Fibroblast of pulmonary artery (primary cell): ENCODE measurements at regions not wholly inside any gene's neighbourhood (a gene's known extent, or its start where the extent isn't known, plus 50 kb on each side); places are given as distances from the start of the nearest gene placed in this dataset.

Source experiments
- DNase-seq: peaks from one replicate; pipeline ENCODE4 v3.0.0-alpha.2; 2010; ENCODE audit warnings: low read depth
- H3K4me3 ChIP-seq: replicated peaks from 2 replicates; pipeline ENCODE4 v1.5.1; 2011; ENCODE audit warnings: low read depth, mild to moderate bottlenecking, control low read depth, low read length, moderate library complexity
- TF ChIP-seq, protein P1 (sequence below): IDR thresholded peaks from 2 replicates; pipeline ENCODE4 v1.5.1; 2011; ENCODE audit warnings: mild to moderate bottlenecking, control low read depth, low read length, inconsistent platforms; ENCODE audit errors: missing control alignments

DNA sequence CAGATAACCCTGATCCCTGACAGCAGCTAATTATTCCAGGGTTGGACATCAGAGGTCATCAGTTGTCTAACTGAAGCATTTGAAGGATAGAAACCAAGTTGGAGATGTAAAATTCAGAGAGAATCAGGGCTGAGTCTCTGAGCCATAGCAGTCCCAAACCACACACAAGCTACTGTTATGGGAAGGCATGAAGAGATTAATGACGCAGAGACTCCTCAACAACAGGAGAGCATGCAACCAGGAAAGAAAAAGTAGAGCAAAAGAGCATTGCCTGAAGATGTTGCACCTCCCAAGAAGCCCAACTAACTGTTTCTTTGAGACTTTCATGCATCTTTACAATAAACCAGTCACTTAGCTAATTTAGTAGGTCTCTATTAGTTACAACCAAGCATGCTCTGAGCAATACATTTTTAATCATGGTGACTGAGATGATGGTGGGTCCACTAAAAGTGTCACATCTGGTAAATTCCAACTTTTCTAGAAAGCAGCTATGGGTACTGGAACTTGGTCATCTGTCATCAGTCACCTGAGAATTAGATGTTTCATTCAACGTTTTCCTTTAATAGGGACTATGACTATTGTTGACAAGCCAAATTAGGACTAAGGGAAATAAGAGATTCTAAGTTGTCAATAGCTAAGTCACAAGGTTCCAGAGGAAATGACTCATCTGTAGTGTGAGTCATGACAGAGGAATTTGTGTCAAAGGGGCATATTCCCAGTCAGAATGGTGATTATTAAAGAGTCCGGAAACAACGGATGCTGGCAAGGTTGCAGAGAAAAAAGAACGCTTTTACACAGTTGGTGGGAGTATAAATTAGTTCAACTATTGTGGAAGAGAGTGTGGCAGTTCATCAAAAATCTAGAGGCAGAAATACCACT lies 239.8 kb downstream of the CHD9NB start:
- peak; percentile 59 for DNase-seq
- no peak overlapping the region for H3K4me3 ChIP-seq

DNA sequence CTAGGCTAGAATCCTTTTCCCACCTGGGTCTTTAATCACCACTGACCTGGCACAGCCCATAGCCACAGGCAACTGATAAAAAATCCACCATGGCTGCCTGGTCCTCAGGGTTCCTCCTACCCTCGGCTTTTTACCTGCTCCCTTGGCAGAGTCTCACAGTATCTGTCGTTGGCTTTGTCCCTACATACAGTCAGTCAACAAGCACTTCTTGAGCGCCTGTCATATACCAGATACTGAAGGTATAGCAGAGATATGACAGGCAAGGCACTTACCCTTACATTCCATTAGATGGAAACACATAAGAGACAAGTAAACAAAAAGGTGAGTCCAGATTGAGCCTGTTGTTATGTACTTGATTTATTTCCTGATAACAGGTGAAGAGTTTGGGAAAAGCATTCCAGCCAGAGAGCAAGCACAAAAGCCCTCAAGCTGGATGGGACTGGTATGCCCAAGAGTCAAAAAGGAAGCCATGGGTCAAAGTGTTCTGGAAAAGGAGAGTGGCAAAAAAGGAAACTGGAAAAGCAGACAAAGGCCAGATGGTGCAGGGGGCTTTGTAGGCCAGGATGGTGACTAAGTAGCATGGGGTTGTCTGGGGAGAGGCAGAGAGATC lies 247.0 kb downstream of the CHD9NB start:
- TF ChIP-seq, protein P1, sequence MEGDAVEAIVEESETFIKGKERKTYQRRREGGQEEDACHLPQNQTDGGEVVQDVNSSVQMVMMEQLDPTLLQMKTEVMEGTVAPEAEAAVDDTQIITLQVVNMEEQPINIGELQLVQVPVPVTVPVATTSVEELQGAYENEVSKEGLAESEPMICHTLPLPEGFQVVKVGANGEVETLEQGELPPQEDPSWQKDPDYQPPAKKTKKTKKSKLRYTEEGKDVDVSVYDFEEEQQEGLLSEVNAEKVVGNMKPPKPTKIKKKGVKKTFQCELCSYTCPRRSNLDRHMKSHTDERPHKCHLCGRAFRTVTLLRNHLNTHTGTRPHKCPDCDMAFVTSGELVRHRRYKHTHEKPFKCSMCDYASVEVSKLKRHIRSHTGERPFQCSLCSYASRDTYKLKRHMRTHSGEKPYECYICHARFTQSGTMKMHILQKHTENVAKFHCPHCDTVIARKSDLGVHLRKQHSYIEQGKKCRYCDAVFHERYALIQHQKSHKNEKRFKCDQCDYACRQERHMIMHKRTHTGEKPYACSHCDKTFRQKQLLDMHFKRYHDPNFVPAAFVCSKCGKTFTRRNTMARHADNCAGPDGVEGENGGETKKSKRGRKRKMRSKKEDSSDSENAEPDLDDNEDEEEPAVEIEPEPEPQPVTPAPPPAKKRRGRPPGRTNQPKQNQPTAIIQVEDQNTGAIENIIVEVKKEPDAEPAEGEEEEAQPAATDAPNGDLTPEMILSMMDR: no peak
- DNase-seq: no peak

More for the DNA sequence above, 239.8 kb downstream of the CHD9NB start:
- TF ChIP-seq, protein P1: no peak

DNA sequence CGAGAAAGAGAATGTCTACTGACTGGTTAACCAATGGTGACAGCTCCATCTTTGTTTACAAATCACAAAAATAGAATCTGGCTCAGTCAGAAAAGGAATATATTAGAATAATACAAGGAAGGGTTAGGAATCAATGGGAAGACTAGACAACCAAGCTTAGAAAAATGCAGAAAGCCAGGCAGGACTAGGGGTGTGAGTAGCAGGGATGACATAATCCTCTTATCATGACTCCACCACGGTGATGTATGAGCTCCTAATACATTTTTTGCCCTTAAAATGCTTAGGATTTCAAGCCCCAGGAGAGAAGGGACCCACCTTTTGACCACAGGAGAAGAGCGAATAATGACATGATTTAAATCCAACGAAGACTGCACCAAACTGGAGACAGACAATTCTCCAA lies 252.3 kb downstream of the CHD9NB start:
- no peak overlapping the region for H3K4me3 ChIP-seq
- TF ChIP-seq, protein P1: no peak
- DNase-seq: no peak

More for the DNA sequence above, 247.0 kb downstream of the CHD9NB start:
- H3K4me3 ChIP-seq: no peak overlapping the region

DNA sequence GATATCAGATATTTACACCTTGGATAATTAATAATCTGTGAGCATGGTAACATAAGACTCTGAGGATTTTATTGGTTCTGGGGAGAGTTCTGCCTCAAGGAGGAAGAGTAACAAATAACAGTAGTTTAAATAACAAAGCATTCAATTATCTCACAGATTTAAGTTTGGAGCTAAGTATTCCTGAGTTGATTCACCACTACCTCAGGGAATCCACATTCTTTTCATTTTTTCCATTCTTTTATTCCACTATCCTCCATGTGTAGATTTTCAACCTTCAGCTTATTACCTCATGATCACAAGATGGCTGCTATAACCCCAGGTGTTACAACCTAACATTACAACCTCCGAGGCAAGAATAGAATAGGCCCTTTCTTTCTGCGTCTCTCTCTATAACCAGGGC lies 252.2 kb upstream of the TOX3 start:
- no peak overlapping the region for H3K4me3 ChIP-seq
- DNase-seq: no peak
- TF ChIP-seq, protein P1: no peak

DNA sequence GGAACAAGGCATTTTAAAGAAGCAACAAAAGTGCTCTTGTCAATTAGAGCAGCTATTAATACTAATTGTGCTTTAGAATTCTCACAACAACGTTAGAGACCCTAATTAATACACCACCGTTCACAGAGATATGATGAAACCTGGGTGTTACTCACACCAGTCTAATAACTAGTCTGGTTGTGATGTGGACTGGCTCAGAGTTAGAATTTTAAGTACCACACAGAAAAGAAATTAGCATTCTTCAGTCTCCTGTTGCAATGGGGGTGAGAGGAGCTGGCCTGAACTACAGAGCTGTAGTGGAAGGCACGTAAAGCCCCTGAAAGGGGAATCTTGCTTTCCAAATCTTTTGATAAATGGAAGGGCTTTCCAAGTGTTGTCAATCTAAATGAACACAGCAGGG lies 240.8 kb upstream of the TOX3 start:
- H3K4me3 ChIP-seq: no peak overlapping the region
- TF ChIP-seq, protein P1: no peak
- DNase-seq: no peak

DNA sequence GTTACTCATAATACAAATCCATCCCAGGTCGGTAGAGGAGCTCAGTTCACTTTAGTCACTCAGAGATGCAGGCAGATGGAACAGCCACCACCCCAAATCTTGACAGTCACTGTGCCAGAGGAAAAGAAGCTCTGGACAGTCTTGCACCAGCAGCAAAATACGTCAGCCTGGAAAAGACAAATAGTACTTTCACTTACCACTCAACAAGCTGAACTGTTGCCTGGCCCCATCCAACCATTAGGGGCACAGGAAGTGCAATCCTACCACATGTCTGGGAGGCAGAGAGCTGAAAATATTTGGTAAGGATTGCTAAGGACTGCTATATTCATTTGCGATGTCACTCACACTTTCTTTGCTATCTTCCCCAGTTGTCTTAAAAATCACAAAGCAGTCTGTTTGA lies 239.1 kb upstream of the TOX3 start:
- TF ChIP-seq, protein P1: no peak
- H3K4me3 ChIP-seq: no peak overlapping the region
- no peak for DNase-seq
